ENCODE measurements at regions not wholly inside any gene's neighbourhood (a gene's known extent, or its start where the extent isn't known, plus 50 kb on each side); places are given as distances from the start of the nearest gene placed in this dataset.

- no peaks in the 10 kb centered on the region for H3K9me3 ChIP-seq (ENCODE audit: low read depth)
- Mint-ChIP-seq H3K9me3 (peaks cover 3% of the 10 kb centered on the region), H3K27ac (no peak overlapping the region), H3K4me3 (no peak overlapping the region), H3K27me3 (ENCODE audit: insufficient read depth, low read depth) (no peaks in the 10 kb centered on the region), H3K36me3 (no peaks in the 10 kb centered on the region), H3K4me1 (no peaks in the 10 kb centered on the region)
- DNase-seq (ENCODE audit: low spot score): no peak
- no peak overlapping the region for H3K9ac ChIP-seq
- no peaks in the 10 kb centered on the region for H3K4me1 ChIP-seq
- no peaks in the 10 kb centered on the region for H3K27me3 ChIP-seq
- no peaks in the 10 kb centered on the region for H4K20me1 ChIP-seq (ENCODE audit: low read depth)
- TF ChIP-seq CTCF (IDR thresholded peaks at IDR 0.05) (no peak), EZH2phosphoT487 (IDR thresholded peaks at IDR 0.05) (no peak), EZH2 (IDR thresholded peaks at IDR 0.05) (no peak)
- no peaks in the 10 kb centered on the region for H3K79me2 ChIP-seq (ENCODE audit: low read depth)
- H3K4me3 ChIP-seq: no peak overlapping the region
- no peak overlapping the region for H2AFZ ChIP-seq (replicated peaks)
- no peaks in the 10 kb centered on the region for H3F3A ChIP-seq (ENCODE audit: low read depth)
- H3K36me3 ChIP-seq: no peaks in the 10 kb centered on the region
- H3K4me2 ChIP-seq: no peak overlapping the region
- no peak overlapping the region for H3K27ac ChIP-seq
Observed at GRCh38 chr3:94232921-94233320, 170.1 kb downstream of the NSUN3 start.

DNA sequence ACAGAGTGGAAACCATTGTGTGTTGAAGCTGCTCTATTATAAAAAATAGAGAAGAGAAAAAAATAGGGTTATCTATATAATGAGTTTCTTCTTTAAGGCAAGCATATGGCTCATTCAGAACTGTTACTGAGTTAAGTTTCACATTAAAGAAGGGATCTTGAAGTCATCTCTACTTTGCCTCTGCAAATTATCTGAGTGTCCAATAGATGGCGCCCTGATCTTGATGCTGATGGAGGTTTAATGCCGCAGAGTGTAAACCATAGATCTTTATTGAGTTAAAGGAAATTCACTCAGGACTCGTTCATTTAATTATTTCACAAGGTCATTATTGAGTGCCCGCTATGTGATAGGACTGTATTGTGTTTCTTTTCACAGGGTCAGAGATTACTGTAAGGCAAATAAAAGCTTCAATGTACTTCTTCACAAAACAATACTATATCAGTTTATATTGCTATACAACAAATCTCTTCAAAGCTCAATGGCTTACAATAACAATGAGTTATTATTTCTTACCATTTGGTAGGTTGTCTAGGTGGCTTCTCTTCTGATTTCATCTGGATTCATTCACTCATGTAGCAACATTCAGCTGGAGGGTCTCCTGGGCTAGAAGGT, 171.4 kb downstream of the NSUN3 start:
- Histone ChIP-seq H3K9ac (no peak overlapping the region), H4K20me1 (ENCODE audit: low read depth) (no peaks in the 10 kb centered on the region), H3K4me3 (no peak overlapping the region), H3K36me3 (no peaks in the 10 kb centered on the region), H3K27ac (no peak overlapping the region), H3K4me2 (no peak overlapping the region), H3F3A (ENCODE audit: low read depth) (no peaks in the 10 kb centered on the region), H3K27me3 (no peaks in the 10 kb centered on the region), H2AFZ (replicated peaks) (no peak overlapping the region), H3K79me2 (ENCODE audit: low read depth) (no peaks in the 10 kb centered on the region), H3K9me3 (ENCODE audit: low read depth) (no peaks in the 10 kb centered on the region), H3K4me1 (no peaks in the 10 kb centered on the region)
- DNase-seq (ENCODE audit: low spot score): peak; percentile 49
- Mint-ChIP-seq H3K9me3 (peaks cover 6% of the 10 kb centered on the region), H3K4me3 (no peak overlapping the region), H3K27ac (no peak overlapping the region), H3K36me3 (no peaks in the 10 kb centered on the region), H3K27me3 (ENCODE audit: insufficient read depth, low read depth) (no peaks in the 10 kb centered on the region), H3K4me1 (no peaks in the 10 kb centered on the region)
- peak; percentile 87 for TF ChIP-seq CTCF (IDR thresholded peaks at IDR 0.05)
- TF ChIP-seq EZH2phosphoT487 (IDR thresholded peaks at IDR 0.05): no peak

GRCh38 chr3:94241986-94242385, 179.1 kb downstream of the NSUN3 start:
- H3K4me1 Mint-ChIP-seq: no peaks in the 10 kb centered on the region
- no peak overlapping the region for H3K4me3 Mint-ChIP-seq
- TF ChIP-seq CTCF (IDR thresholded peaks at IDR 0.05): no peak
- TF ChIP-seq EZH2phosphoT487 (IDR thresholded peaks at IDR 0.05): no peak
- TF ChIP-seq EZH2 (IDR thresholded peaks at IDR 0.05): no peak
- no peaks in the 10 kb centered on the region for H3K36me3 ChIP-seq
- no peaks in the 10 kb centered on the region for H3K79me2 ChIP-seq (ENCODE audit: low read depth)
- no peak for DNase-seq (ENCODE audit: low spot score)
- no peaks in the 10 kb centered on the region for H3K4me1 ChIP-seq
- H3F3A ChIP-seq (ENCODE audit: low read depth): no peaks in the 10 kb centered on the region
- no peaks in the 10 kb centered on the region for H3K27me3 Mint-ChIP-seq (ENCODE audit: insufficient read depth, low read depth)
- H3K27me3 ChIP-seq: no peaks in the 10 kb centered on the region
- peaks cover 2% of the 10 kb centered on the region for H3K36me3 Mint-ChIP-seq
- no peak overlapping the region for H3K27ac ChIP-seq
- H3K9me3 Mint-ChIP-seq: peaks cover 7% of the 10 kb centered on the region
- no peak overlapping the region for H3K4me3 ChIP-seq
- no peaks in the 10 kb centered on the region for H3K9me3 ChIP-seq (ENCODE audit: low read depth)
- H3K9ac ChIP-seq: no peak overlapping the region
- H4K20me1 ChIP-seq (ENCODE audit: low read depth): no peaks in the 10 kb centered on the region
- H3K27ac Mint-ChIP-seq: no peak overlapping the region
- H2AFZ ChIP-seq (replicated peaks): no peak overlapping the region
- no peak overlapping the region for H3K4me2 ChIP-seq

All from neural progenitor cell (in vitro differentiated cells).